Adrenal gland (tissue), 9 donors: ENCODE measurements at regions not wholly inside any gene's neighbourhood (a gene's known extent, or its start where the extent isn't known, plus 50 kb on each side); places are given as distances from the start of the nearest gene placed in this dataset.

ENCODE experiments used
- DNase-seq, 7 donors: peaks; one replicate each; pipeline ENCODE4 v3.0.0-alpha.2; 2019 to 2020
- H3K27ac ChIP-seq, 5 donors: fragments of 200-600 bp; sonication (generic) in 4 of 5; 1 replicate in 3 of 5; 2 replicates in 2 of 5; pipeline versions ENCODE4 v1.5.1 to v1.8.0; 2016 to 2020; ENCODE audit warnings: mild to moderate bottlenecking in 1 of 5
- H3K27me3 ChIP-seq: fragments of 200-600 bp; 2 replicates; pipeline ENCODE4 v1.8.0; 2021
- H3K36me3 ChIP-seq, 2 donors: fragments of 200-600 bp; replicated peaks in 1 of 2; 1 replicate in 1 of 2; 2 replicates in 1 of 2; pipeline versions ENCODE4 v1.5.1 to v1.8.0; 2018 to 2022
- H3K4me1 ChIP-seq, 2 donors: fragments of 200-600 bp; replicated peaks in 1 of 2; 1 replicate in 1 of 2; 2 replicates in 1 of 2; pipeline versions ENCODE4 v1.5.1 to v1.8.0; 2018 to 2021
- H3K4me3 ChIP-seq, 4 donors: fragments of 200-600 bp; sonication (generic) in 3 of 4; one replicate each; pipeline ENCODE4 v1.5.1; 2016 to 2018
- H3K9me3 ChIP-seq, 3 donors: fragments of 200-600 bp; sonication (generic) in 1 of 3; replicated peaks in 1 of 3; 1 replicate in 2 of 3; 2 replicates in 1 of 3; pipeline versions ENCODE4 v1.5.1 to v1.8.0; 2016 to 2021
- POLR2A ChIP-seq, 2 donors: fragments of 450-650 bp; IDR thresholded peaks; one replicate each; pipeline ENCODE4 v1.6.1; 2017; ENCODE audit warnings: antibody characterized with exemption in 2 of 2, mild to moderate bottlenecking in 2 of 2, moderate library complexity in 1 of 2
- WGBS, 4 donors: extraction: QIAGEN DNeasy Blood & Tissue Kit in 2 of 4; methylation state at CpG; one replicate each; pipeline versions ENCODE4 v1.1.5 to v1.1.7; 2013 to 2017; 5-methylcytosine and 5-hydroxymethylcytosine counted together
- intact Hi-C, 2 donors: fragments of 100-400 bp; cut with DNase I; formaldehyde crosslinking; loops; one replicate each; pipeline versions ENCODE4 v1.14.1 to v1.15.0; 2022 to 2023
- TF ChIP-seq, protein P1 (sequence below), 6 experiments: fragments of 450-650 bp in 4 of 6; fragments of 200-600 bp in 2 of 6; sonication (generic) in 1 of 6; IDR thresholded peaks; 1 replicate in 5 of 6; 2 replicates in 1 of 6; pipeline versions ENCODE4 v1.5.1 to v1.8.0; 2016 to 2021; ENCODE audit warnings: antibody characterized with exemption in 6 of 6, mild to moderate bottlenecking in 2 of 6, moderate library complexity in 1 of 6
- donor health status: healthy with polysubstance abuse.
- donor health status: Bipolar disorder and iron deficiency.
- donor health status: DM: yes; HTN: yes; CAD: no.
- donor health status: DM: no; HTN: no; CAD: no.
- donor health status: DM: no; HTN: no; CAD: no.

DNA sequence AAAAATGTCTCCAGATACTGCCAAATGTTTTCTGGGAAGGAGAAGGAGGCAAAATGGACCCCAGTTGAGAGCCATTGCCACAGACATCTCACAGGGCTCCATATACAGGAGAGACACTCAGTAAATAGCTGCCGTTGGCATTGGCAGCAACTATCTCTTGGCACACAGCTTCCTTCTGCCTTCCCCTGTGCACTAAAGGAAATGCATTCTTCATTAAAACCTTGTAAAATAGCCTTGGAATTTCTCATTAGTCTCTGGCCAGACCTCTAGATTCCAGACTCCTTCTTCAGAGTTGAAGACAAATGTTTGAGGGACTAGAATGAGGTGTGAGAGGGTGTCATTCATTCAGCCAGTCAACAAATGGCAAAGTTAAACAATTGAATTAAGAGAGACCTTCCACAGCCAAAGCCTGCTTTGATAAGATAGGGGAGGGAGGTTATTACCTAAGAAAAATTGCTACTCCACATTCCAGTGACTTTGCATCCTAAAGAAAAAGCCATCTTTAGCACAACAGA is 223.9 kb upstream of the HS3ST3A1 start:
- H3K27ac ChIP-seq, result no peak overlapping the region
- TF ChIP-seq POLR2A (IDR thresholded peaks at IDR 0.05), result no peak
- TF ChIP-seq, protein P1, sequence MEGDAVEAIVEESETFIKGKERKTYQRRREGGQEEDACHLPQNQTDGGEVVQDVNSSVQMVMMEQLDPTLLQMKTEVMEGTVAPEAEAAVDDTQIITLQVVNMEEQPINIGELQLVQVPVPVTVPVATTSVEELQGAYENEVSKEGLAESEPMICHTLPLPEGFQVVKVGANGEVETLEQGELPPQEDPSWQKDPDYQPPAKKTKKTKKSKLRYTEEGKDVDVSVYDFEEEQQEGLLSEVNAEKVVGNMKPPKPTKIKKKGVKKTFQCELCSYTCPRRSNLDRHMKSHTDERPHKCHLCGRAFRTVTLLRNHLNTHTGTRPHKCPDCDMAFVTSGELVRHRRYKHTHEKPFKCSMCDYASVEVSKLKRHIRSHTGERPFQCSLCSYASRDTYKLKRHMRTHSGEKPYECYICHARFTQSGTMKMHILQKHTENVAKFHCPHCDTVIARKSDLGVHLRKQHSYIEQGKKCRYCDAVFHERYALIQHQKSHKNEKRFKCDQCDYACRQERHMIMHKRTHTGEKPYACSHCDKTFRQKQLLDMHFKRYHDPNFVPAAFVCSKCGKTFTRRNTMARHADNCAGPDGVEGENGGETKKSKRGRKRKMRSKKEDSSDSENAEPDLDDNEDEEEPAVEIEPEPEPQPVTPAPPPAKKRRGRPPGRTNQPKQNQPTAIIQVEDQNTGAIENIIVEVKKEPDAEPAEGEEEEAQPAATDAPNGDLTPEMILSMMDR (IDR thresholded peaks at IDR 0.05), result no peak

DNA sequence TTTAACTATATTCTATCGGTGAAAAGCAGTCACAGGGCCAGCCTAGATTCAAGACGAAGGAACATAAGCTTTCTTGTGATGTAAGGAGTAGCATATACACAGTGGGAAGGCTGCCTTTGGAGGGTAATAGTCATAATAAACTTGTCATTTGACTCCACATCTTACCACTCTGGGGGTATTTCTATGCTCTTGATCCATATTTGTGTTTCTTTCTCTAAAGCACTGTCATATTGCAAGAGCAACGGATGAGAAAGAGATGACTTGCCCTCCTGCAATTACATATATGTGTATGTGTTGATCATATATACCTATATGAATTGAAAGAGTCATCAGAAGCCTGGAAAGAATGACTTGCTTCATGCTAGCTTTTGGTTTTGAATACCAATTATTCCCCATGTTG is 225.4 kb upstream of the HS3ST3A1 start:
- Histone ChIP-seq H3K9me3 (no peaks in the 10 kb centered on the region), H3K36me3 (no peaks in the 10 kb centered on the region), H3K4me1 (no peaks in the 10 kb centered on the region), H3K27ac (no peak overlapping the region), H3K4me3 (no peak overlapping the region), H3K27me3 (no peaks in the 10 kb centered on the region)
- no peak for DNase-seq
- intact Hi-C loops, result no loop called here
- TF ChIP-seq, protein P1 (IDR thresholded peaks at IDR 0.05), result no peak
- TF ChIP-seq POLR2A (IDR thresholded peaks at IDR 0.05), result no peak
- whole genome bisulfite sequencing, 4 donors, result 75 to 88% (median 82%) methylated on average over 3 of the region's 3 CpGs

More for the DNA sequence above, 223.9 kb upstream of the HS3ST3A1 start:
- no peak overlapping the region for H3K4me3 ChIP-seq
- no peak for DNase-seq
- no peaks in the 10 kb centered on the region for H3K4me1 ChIP-seq
- H3K36me3 ChIP-seq, result no peaks in the 10 kb centered on the region
- WGBS, 4 donors, result 57 to 82% (median 66%) methylated on average over 1 of the region's 1 CpG
- intact Hi-C loops, result no loop called here
- H3K27me3 ChIP-seq, result no peaks in the 10 kb centered on the region
- H3K9me3 ChIP-seq, result no peaks in the 10 kb centered on the region

DNA sequence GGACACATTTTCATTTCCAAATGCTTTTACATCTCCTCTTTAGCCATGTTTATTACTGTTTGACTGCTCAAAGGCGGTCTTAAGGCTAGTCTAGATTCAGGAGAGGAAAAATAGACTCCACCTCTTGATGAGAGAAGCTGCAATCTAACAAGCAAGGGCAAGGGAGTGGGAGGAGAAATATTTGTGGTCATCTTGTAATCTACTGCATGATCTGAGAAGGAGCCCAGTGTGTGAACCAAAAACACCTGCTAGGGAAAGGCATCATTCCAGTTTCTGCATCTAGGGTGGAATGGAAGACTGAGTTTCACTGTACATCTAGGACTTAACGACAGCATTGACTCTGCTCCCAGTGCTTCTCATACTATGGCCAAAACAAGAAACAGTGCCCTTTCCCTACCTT is 232.2 kb upstream of the HS3ST3A1 start:
- no peaks in the 10 kb centered on the region for H3K36me3 ChIP-seq
- no peak overlapping the region for H3K4me3 ChIP-seq
- H3K9me3 ChIP-seq, result no peaks in the 10 kb centered on the region
- WGBS, 4 donors, result 85 to 88% (median 87%) methylated on average over 2 of the region's 2 CpGs
- H3K27ac ChIP-seq, result no peak overlapping the region
- intact Hi-C loops, result no loop called here
- no peaks in the 10 kb centered on the region for H3K4me1 ChIP-seq
- H3K27me3 ChIP-seq, result no peaks in the 10 kb centered on the region
- no peak for DNase-seq
- no peak for TF ChIP-seq POLR2A (IDR thresholded peaks at IDR 0.05)
- TF ChIP-seq, protein P1 (IDR thresholded peaks at IDR 0.05), result no peak

DNA sequence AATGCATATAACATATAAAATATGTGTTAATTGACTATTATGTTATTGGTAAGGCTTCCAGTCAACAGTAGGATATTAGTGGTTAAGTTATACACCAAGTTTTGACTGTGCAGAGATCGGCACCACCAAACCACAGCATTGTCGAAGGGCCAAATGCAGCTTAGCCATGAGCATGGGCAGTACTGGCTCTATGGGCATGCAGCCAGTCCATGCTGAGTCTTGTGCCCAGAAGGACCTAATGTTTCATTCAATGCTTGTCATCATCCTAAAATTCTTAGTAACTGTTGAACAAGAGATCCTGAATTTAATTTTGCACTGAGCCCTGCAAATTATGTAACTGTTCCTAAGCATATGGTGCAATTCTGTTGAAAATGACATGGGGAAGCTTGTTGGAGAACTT is 233.4 kb upstream of the HS3ST3A1 start:
- TF ChIP-seq, protein P1 (IDR thresholded peaks at IDR 0.05), result no peak
- no peak for TF ChIP-seq POLR2A (IDR thresholded peaks at IDR 0.05)
- H3K36me3 ChIP-seq, result no peaks in the 10 kb centered on the region
- no peaks in the 10 kb centered on the region for H3K27me3 ChIP-seq
- DNase-seq, result no peak
- H3K9me3 ChIP-seq, result no peaks in the 10 kb centered on the region
- H3K27ac ChIP-seq, result no peak overlapping the region
- no peak overlapping the region for H3K4me3 ChIP-seq
- WGBS, 4 donors, result 91 to 97% (median 94%) methylated on average over 2 of the region's 2 CpGs
- no peaks in the 10 kb centered on the region for H3K4me1 ChIP-seq
- intact Hi-C loops, result no loop called here
